SU-DHL-6 (cell line): ENCODE measurements at regions not wholly inside any gene's neighbourhood (a gene's known extent, or its start where the extent isn't known, plus 50 kb on each side); places are given as distances from the start of the nearest gene placed in this dataset.

Source experiments
- H2AFZ ChIP-seq: fragments of 200-600 bp; sonication (generic); 2 replicates; pipeline ENCODE4 v1.6.1; 2014; ENCODE audit warnings: low read depth, mild to moderate bottlenecking, moderate library complexity, mixed read lengths, antibody characterized with exemption, low read length; ENCODE audit not compliant: severe bottlenecking
- H3F3A ChIP-seq: fragments of 200-600 bp; shearing (Covaris generic); 2 replicates; pipeline ENCODE4 v1.6.0; 2016; ENCODE audit warnings: antibody characterized with exemption, mild to moderate bottlenecking; ENCODE audit not compliant: insufficient read depth
- H3K27ac ChIP-seq: fragments of 200-600 bp; sonication (generic); 2 replicates; pipeline ENCODE4 v1.5.1; 2016; ENCODE audit warnings: low read depth, mild to moderate bottlenecking, low read length, moderate library complexity, mixed read lengths
- H3K27me3 ChIP-seq: fragments of 200-600 bp; sonication (generic), shearing (Covaris generic); 2 replicates; pipeline ENCODE4 v1.6.0; 2014; ENCODE audit warnings: mild to moderate bottlenecking, low read length
- H3K36me3 ChIP-seq: fragments of 200-600 bp; sonication (generic); 2 replicates; pipeline ENCODE4 v1.6.1; 2014; ENCODE audit warnings: mild to moderate bottlenecking, low read length, mixed read lengths
- H3K4me2 ChIP-seq: fragments of 300-600, 200-600 bp; shearing (Covaris generic), sonication (generic); 2 replicates; pipeline ENCODE4 v1.6.0; 2014; ENCODE audit warnings: low read length, low read depth, mild to moderate bottlenecking; ENCODE audit not compliant: poor library complexity, severe bottlenecking
- H3K4me3 ChIP-seq: fragments of 200-600 bp; sonication (generic); 2 replicates; pipeline ENCODE4 v1.5.1; 2014; ENCODE audit warnings: antibody characterized with exemption, low read length, mild to moderate bottlenecking, mixed read lengths; ENCODE audit not compliant: insufficient read depth, poor library complexity, severe bottlenecking
- H3K79me2 ChIP-seq: fragments of 200-600 bp; sonication (generic); 2 replicates; pipeline ENCODE4 v1.6.1; 2014; ENCODE audit warnings: mild to moderate bottlenecking, low read length, moderate library complexity; ENCODE audit not compliant: insufficient read depth
- H3K9ac ChIP-seq: fragments of 200-600 bp; sonication (generic); 2 replicates; pipeline ENCODE4 v1.7.0; 2014; ENCODE audit warnings: mild to moderate bottlenecking, low read length
- H3K9me2 ChIP-seq: fragments of 200-600 bp; sonication (generic); replicated peaks from 2 replicates; pipeline ENCODE4 v1.6.1; 2014; ENCODE audit warnings: low read length; ENCODE audit not compliant: insufficient read depth
- H3K9me3 ChIP-seq: fragments of 200-600 bp; sonication (generic); 2 replicates; pipeline ENCODE4 v1.6.1; 2014; ENCODE audit warnings: low read length, mixed read lengths; ENCODE audit not compliant: insufficient read depth
- H4K20me1 ChIP-seq: fragments of 200-600 bp; sonication (generic); 2 replicates; pipeline ENCODE4 v1.6.1; 2014; ENCODE audit warnings: low read depth, mild to moderate bottlenecking, antibody characterized with exemption, low read length, moderate library complexity, mixed read lengths
- EZH2phosphoT487 ChIP-seq: fragments of 200-600 bp; sonication (generic), shearing (Covaris generic); conservative IDR thresholded peaks from 2 replicates; pipeline ENCODE4 v1.6.1; 2018; ENCODE audit warnings: mild to moderate bottlenecking, antibody characterized with exemption, low read length, moderate library complexity, mixed read lengths
- TF ChIP-seq, protein P1 (sequence below): fragments of 200-600 bp; sonication (generic); IDR thresholded peaks from one replicate; pipeline ENCODE4 v1.5.1; 2017; ENCODE audit warnings: antibody characterized with exemption, mild to moderate bottlenecking, low read length, moderate library complexity; ENCODE audit not compliant: insufficient read depth, poor library complexity, severe bottlenecking

DNA sequence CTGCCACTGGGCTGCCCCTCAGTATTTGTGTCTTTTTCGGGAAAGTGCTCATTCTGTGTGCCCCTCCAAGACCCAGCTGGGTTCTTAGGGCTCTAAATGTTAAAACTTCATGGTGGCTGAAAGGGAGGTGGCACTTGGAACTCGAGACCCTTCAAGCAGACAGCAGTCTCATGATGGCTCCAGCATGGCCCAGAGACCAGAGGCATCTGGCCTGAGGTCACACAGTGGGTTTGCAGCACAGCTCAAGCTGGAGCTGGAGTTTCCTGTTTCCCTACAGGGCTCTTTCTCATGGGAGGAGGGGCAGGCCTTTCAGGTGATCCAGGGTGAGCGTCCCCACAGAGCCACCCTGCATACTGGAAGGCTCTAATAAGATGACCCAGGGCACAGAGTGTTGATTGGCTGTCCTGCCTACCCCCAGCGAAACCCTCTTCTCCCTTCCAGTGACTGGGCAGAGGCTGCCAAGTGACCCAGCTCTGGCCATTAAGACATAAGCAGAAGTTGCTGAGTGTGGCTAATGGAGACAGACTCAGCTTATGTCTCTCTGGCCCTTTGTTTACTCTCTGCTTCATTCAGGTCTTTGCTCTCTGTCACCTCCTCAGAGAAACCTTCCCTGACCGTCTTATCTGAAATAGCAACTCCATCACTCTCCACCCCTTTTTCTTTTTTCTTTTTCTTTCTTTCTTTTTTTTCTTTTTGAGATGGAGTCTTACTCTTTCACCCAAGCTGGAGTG is 166.6 kb upstream of the SMAD3 start:
- Histone ChIP-seq H3K9me3 (no peaks in the 10 kb centered on the region), H2AFZ (no peak overlapping the region), H3F3A (no peaks in the 10 kb centered on the region), H3K27ac (no peak overlapping the region), H3K27me3 (no peaks in the 10 kb centered on the region), H4K20me1 (no peaks in the 10 kb centered on the region), H3K79me2 (no peaks in the 10 kb centered on the region), H3K9me2 (no peaks in the 10 kb centered on the region), H3K36me3 (no peaks in the 10 kb centered on the region), H3K9ac (no peak overlapping the region), H3K4me2 (no peak overlapping the region), H3K4me3 (no peak overlapping the region)
- TF ChIP-seq, protein P1, sequence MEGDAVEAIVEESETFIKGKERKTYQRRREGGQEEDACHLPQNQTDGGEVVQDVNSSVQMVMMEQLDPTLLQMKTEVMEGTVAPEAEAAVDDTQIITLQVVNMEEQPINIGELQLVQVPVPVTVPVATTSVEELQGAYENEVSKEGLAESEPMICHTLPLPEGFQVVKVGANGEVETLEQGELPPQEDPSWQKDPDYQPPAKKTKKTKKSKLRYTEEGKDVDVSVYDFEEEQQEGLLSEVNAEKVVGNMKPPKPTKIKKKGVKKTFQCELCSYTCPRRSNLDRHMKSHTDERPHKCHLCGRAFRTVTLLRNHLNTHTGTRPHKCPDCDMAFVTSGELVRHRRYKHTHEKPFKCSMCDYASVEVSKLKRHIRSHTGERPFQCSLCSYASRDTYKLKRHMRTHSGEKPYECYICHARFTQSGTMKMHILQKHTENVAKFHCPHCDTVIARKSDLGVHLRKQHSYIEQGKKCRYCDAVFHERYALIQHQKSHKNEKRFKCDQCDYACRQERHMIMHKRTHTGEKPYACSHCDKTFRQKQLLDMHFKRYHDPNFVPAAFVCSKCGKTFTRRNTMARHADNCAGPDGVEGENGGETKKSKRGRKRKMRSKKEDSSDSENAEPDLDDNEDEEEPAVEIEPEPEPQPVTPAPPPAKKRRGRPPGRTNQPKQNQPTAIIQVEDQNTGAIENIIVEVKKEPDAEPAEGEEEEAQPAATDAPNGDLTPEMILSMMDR, result no peak
- TF ChIP-seq EZH2phosphoT487, result no peak

DNA sequence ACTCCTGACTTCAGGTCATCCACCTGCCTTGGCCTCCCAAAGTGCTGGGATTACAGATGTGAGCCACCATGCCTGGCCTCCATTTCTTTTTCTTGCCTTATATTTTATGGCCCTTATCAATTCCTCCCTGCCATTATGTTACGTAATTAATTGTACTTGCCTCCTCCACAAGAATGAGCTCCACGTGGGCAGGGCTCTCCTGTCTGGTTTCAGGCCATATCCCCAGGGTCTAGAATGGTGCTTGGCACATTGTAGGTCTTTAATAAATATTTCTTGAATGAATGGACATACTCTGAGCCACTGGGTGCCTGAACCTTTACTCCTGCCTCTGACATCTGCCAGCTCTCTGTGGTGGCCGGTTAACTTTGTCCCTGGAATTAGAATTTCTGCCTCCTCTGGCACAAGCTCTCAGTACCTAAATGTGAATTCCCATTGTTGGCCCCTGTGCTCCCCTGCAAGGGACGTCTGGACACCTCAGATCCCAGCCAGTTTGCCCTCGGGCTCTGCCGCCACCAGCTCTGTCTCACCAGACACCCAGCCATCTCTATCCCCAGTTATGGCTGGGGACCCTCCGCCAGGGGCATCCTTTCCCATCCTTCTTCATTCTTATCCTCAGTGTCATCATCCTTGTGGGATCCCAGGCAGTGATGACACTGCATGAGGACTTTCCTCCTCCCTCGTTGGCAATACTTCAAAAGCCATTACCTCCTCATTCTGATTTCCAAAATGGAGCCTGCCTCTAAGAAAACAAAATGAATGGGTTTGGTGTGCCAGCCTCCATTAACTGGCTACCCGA is 165.6 kb upstream of the SMAD3 start:
- TF ChIP-seq, protein P1, result no peak
- TF ChIP-seq EZH2phosphoT487, result no peak
- H4K20me1 ChIP-seq, result no peaks in the 10 kb centered on the region
- no peaks in the 10 kb centered on the region for H3K9me3 ChIP-seq
- H2AFZ ChIP-seq, result no peak overlapping the region
- H3K9ac ChIP-seq, result no peak overlapping the region
- H3K36me3 ChIP-seq, result no peaks in the 10 kb centered on the region
- no peaks in the 10 kb centered on the region for H3F3A ChIP-seq
- H3K27ac ChIP-seq, result no peak overlapping the region
- H3K4me3 ChIP-seq, result no peak overlapping the region
- H3K27me3 ChIP-seq, result no peaks in the 10 kb centered on the region
- no peak overlapping the region for H3K4me2 ChIP-seq
- no peaks in the 10 kb centered on the region for H3K79me2 ChIP-seq
- H3K9me2 ChIP-seq, result no peaks in the 10 kb centered on the region

DNA sequence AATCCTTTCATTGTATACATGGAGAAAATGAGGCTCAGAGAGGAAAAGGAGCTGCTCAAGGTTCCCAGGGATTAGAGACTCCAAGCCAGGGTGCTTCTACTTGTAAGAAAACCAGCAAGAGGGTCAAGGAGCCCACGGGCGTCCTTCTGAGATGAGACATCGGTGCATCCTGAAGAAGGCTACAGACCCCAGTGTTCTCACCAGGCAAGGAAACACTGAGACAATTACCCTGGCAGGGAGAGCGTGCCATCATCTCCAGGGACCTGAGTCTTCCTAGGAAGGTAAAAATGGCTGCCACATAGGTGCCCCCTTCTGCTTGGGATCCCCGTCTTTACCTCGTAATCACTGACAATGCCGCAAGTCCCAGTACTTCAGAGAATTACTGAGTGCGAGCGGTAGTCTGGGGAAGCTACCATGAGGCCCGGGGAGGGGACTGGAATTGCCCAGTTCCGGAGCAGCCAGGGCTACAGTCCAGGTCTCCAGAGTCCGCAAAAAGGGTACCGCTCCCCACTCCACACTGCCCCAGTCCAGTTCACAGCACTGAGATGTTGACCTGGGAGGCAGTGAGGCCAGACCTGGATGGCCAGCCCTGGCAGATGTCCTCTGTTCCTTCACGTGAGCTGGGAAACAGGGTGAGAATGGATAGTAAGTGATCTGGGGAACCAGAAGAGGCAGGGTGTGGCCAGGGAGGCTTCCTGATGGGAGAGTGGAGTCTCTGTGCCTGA is 164.7 kb upstream of the SMAD3 start:
- Histone ChIP-seq H3K27me3 (no peaks in the 10 kb centered on the region), H3K4me3 (no peak overlapping the region), H3K9me2 (no peaks in the 10 kb centered on the region), H3K79me2 (no peaks in the 10 kb centered on the region), H3K9me3 (no peaks in the 10 kb centered on the region), H3K36me3 (no peaks in the 10 kb centered on the region), H4K20me1 (no peaks in the 10 kb centered on the region), H2AFZ (no peak overlapping the region), H3F3A (no peaks in the 10 kb centered on the region), H3K27ac (no peak overlapping the region), H3K4me2 (no peak overlapping the region), H3K9ac (no peak overlapping the region)
- no peak for TF ChIP-seq EZH2phosphoT487
- TF ChIP-seq, protein P1, result no peak
